UCSD-AML1 (cell line): ENCODE measurements at regions not wholly inside any gene's neighbourhood (a gene's known extent, or its start where the extent isn't known, plus 50 kb on each side); places are given as distances from the start of the nearest gene placed in this dataset.
"Not testable (repeated sequence)": the region's sequence is repeated elsewhere in the genome, so short reads cannot be mapped to it uniquely, and the experiment has no call there.

Experiments
- DNase-seq: peaks from one replicate; lab custom pipeline; 2025; ENCODE audit not compliant: unreplicated experiment; lab: John Stamatoyannopoulos, UW

- no peak for DNase-seq
Measured at GRCh38 chr1:29602203-29602602, 365.9 kb downstream of the PTPRU start.

GRCh38 chr1:29601021-29601420, 364.7 kb downstream of the PTPRU start:
- no peak for DNase-seq

- DNase-seq, result no peak
Measured at GRCh38 chr1:29599826-29600225, 363.5 kb downstream of the PTPRU start.

GRCh38 chr1:29599071-29599470, 362.7 kb downstream of the PTPRU start:
- DNase-seq, result no peak

- no peak for DNase-seq
Measured at GRCh38 chr1:29597861-29598260, 361.5 kb downstream of the PTPRU start.

GRCh38 chr1:29593601-29594382, 357.5 kb downstream of the PTPRU start:
- DNase-seq, result no peak

- DNase-seq, result no peak
Measured at GRCh38 chr1:29592731-29593130, 356.4 kb downstream of the PTPRU start.

- no peak for DNase-seq
Measured at GRCh38 chr1:29592261-29592615, 355.9 kb downstream of the PTPRU start.

- no peak for DNase-seq
Measured at GRCh38 chr1:29591601-29592260, 355.4 kb downstream of the PTPRU start.

GRCh38 chr1:29590583-29591565, 354.6 kb downstream of the PTPRU start:
- no peak for DNase-seq

- DNase-seq, result not testable (repeated sequence)
Measured at GRCh38 chr1:29589716-29590115, 353.4 kb downstream of the PTPRU start.

GRCh38 chr1:29586991-29587745, 350.8 kb downstream of the PTPRU start:
- no peak for DNase-seq

- no peak for DNase-seq
Measured at GRCh38 chr1:29586215-29586614, 349.9 kb downstream of the PTPRU start.

GRCh38 chr1:29585656-29586055, 349.3 kb downstream of the PTPRU start:
- DNase-seq, result no peak

- DNase-seq, result no peak
Measured at GRCh38 chr1:29585201-29585600, 348.9 kb downstream of the PTPRU start.

GRCh38 chr1:29584776-29585175, 348.5 kb downstream of the PTPRU start:
- DNase-seq, result no peak

GRCh38 chr1:29584362-29584761, 348.0 kb downstream of the PTPRU start:
- DNase-seq, result no peak

GRCh38 chr1:29583727-29584126, 347.4 kb downstream of the PTPRU start:
- no peak for DNase-seq

- no peak for DNase-seq
Measured at GRCh38 chr1:29581256-29581655, 344.9 kb downstream of the PTPRU start.

GRCh38 chr1:29579821-29580425, 343.6 kb downstream of the PTPRU start:
- DNase-seq, result no peak
